ENCODE measurements at regions not wholly inside any gene's neighbourhood (a gene's known extent, or its start where the extent isn't known, plus 50 kb on each side); places are given as distances from the start of the nearest gene placed in this dataset.
A peak's percentile ranks its signal among the peaks of the same experiment; 100 is the strongest.
"Not testable (repeated sequence)": the region's sequence is repeated elsewhere in the genome, so short reads cannot be mapped to it uniquely, and the experiment has no call there.

GRCh38 chr10:83371696-83372490 is 767.4 kb upstream of the GHITM start:
- peak; percentile 45 for DNase-seq

GRCh38 chr10:83372646-83373045 is 766.7 kb upstream of the GHITM start:
- peak; percentile 80 for DNase-seq

GRCh38 chr10:83373671-83374070 is 765.6 kb upstream of the GHITM start:
- peak; percentile 43 for DNase-seq

- no peak for DNase-seq
Observed at GRCh38 chr10:83374741-83375140, 764.6 kb upstream of the GHITM start.

GRCh38 chr10:83375274-83375673 is 764.0 kb upstream of the GHITM start:
- DNase-seq: no peak

- DNase-seq: no peak
Observed at GRCh38 chr10:83397806-83398205, 741.5 kb upstream of the GHITM start.

GRCh38 chr10:83410570-83410969 is 728.7 kb upstream of the GHITM start:
- DNase-seq: no peak

- no peak for DNase-seq
Observed at GRCh38 chr10:83425306-83425705, 714.0 kb upstream of the GHITM start.

- no peak for DNase-seq
Observed at GRCh38 chr10:83427101-83427500, 712.2 kb upstream of the GHITM start.

- peak; percentile 52 for DNase-seq
Observed at GRCh38 chr10:83432261-83433045, 706.9 kb upstream of the GHITM start.

GRCh38 chr10:83433705-83434104 is 705.6 kb upstream of the GHITM start:
- DNase-seq: no peak

GRCh38 chr10:83448013-83448412 is 691.3 kb upstream of the GHITM start:
- no peak for DNase-seq

- DNase-seq: no peak
Observed at GRCh38 chr10:83458611-83459010, 680.7 kb upstream of the GHITM start.

GRCh38 chr10:83459124-83459523 is 680.2 kb upstream of the GHITM start:
- no peak for DNase-seq

GRCh38 chr10:83469728-83470331 is 669.5 kb upstream of the GHITM start:
- DNase-seq: peak; percentile 53

GRCh38 chr10:83476211-83476610 is 663.1 kb upstream of the GHITM start:
- no peak for DNase-seq

- DNase-seq: no peak
Observed at GRCh38 chr10:83489161-83489560, 650.1 kb upstream of the GHITM start.

- DNase-seq: no peak
Observed at GRCh38 chr10:83492004-83492403, 647.3 kb upstream of the GHITM start.

- DNase-seq: no peak
Observed at GRCh38 chr10:83512681-83513080, 626.6 kb upstream of the GHITM start.

- no peak for DNase-seq
Observed at GRCh38 chr10:83515001-83515400, 624.3 kb upstream of the GHITM start.

GRCh38 chr10:83516788-83517187 is 622.5 kb upstream of the GHITM start:
- no peak for DNase-seq

- DNase-seq: no peak
Observed at GRCh38 chr10:83517456-83517855, 621.9 kb upstream of the GHITM start.

GRCh38 chr10:83518779-83519178 is 620.5 kb upstream of the GHITM start:
- DNase-seq: no peak

- DNase-seq: not testable (repeated sequence)
Observed at GRCh38 chr10:83520386-83520785, 618.9 kb upstream of the GHITM start.
